ENCODE measurements at regions not wholly inside any gene's neighbourhood (a gene's known extent, or its start where the extent isn't known, plus 50 kb on each side); places are given as distances from the start of the nearest gene placed in this dataset.

DNA sequence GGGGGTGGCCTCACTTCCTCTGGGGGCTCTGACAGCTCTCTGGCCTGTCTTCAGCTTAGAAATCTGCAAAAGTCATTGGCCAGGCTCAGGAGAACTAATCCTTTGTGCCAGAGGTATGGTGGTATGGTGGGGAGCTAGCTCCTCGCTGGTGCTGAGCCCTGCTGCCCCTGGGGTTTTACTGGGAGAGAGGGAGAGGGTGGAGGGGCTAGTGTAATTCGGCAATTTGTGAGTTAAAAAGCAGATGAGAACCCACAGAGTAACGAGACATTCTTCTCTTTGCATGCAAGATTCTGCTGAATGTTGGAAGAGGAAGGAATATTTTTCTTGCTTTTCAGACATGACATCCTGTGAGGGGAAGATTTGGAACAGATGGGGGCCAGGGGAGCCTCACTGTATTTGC lies 65.5 kb upstream of the SPRY4 start:
- 22% methylated on average over 3 of the region's 3 CpGs for WGBS
- H3K9ac ChIP-seq (ENCODE audit: low read depth, low read length): peak overlapping the region; percentile 11; the same call in 1 of the 2 replicates
- no peak overlapping the region for H3K4me3 ChIP-seq (ENCODE audit: low read length)
- 0 out of 2 replicates have a peak, but pooled peaks cover 3% of the 10 kb centered on the region for H3K9me3 ChIP-seq (ENCODE audit: insufficient read depth, low read depth, low read length)
- H3K36me3 ChIP-seq (ENCODE audit: insufficient read depth, low read length): no peaks in the 10 kb centered on the region
- H3K27me3 ChIP-seq (ENCODE audit: insufficient read depth, low read length): no peaks in the 10 kb centered on the region
- H3K4me1 ChIP-seq (ENCODE audit: insufficient read depth, low read length): peaks cover 27% of the 10 kb centered on the region
- peak overlapping the region; percentile 37 for H3K27ac ChIP-seq (ENCODE audit: low read depth, low read length)

DNA sequence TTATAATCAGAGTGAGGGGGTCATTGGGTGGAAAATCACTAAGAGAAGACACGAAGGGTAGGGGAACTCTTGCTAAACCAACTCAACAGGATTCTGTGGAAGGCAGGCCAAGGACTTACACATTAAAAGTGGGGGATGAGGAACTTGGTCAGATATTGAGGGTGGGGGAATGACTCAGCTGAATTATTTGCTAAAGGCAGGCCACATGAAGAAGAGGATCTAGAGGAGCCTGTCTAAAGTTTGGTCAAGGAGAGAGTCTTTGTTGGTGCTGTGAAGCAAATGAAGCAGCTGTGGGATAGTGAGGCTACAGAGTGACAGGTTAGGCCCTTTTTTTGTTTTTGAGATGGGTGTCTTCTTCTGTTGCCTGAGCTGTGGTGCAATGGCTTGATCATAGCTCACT lies 63.9 kb upstream of the SPRY4 start:
- no peaks in the 10 kb centered on the region for H3K36me3 ChIP-seq (ENCODE audit: insufficient read depth, low read length)
- H3K27me3 ChIP-seq (ENCODE audit: insufficient read depth, low read length): no peaks in the 10 kb centered on the region
- peaks cover 27% of the 10 kb centered on the region for H3K4me1 ChIP-seq (ENCODE audit: insufficient read depth, low read length)
- H3K9ac ChIP-seq (ENCODE audit: low read depth, low read length): no peak overlapping the region
- H3K27ac ChIP-seq (ENCODE audit: low read depth, low read length): no peak overlapping the region
- no peaks in the 10 kb centered on the region for H3K9me3 ChIP-seq (ENCODE audit: insufficient read depth, low read depth, low read length)
- 79% methylated on average over 1 of the region's 1 CpG for WGBS
- H3K4me3 ChIP-seq (ENCODE audit: low read length): no peak overlapping the region

DNA sequence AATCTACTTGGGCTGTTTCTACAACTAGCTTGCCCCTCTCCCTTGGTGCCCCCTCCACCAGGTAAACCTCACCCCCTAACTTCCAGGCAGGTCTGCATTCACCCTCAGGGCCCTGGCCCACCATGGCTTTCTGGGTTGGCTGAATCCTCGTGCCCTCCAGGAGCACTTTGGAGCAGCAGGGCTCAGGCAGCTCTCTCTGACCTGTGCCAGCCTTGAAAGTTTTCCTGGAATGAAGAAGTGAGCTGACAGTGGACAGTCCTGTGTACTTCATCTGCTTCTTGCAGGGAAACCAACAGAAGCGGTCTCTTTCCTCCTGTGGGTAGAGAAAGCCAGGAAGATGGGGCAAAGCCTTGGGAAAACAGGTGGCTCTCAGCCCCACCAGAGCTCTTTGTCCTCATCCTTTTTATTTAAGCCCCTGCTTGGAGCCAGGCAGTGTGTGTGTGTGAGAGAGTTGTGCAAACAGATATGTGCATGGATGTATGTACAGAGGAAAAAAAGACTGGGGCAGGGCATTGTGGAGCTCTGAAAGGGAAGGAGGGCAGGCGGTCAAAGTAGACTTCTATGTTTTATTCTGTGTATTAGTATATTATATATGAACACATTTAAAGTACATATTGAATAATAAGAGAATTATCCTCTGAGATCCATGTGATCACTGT lies 62.3 kb upstream of the SPRY4 start:
- no peaks in the 10 kb centered on the region for H3K36me3 ChIP-seq (ENCODE audit: insufficient read depth, low read length)
- H3K9me3 ChIP-seq (ENCODE audit: insufficient read depth, low read depth, low read length): no peaks in the 10 kb centered on the region
- H3K4me1 ChIP-seq (ENCODE audit: insufficient read depth, low read length): peaks cover 27% of the 10 kb centered on the region
- WGBS: 94% methylated on average over 3 of the region's 3 CpGs
- no peak overlapping the region for H3K9ac ChIP-seq (ENCODE audit: low read depth, low read length)
- H3K4me3 ChIP-seq (ENCODE audit: low read length): no peak overlapping the region
- no peak overlapping the region for H3K27ac ChIP-seq (ENCODE audit: low read depth, low read length)
- H3K27me3 ChIP-seq (ENCODE audit: insufficient read depth, low read length): no peaks in the 10 kb centered on the region

DNA sequence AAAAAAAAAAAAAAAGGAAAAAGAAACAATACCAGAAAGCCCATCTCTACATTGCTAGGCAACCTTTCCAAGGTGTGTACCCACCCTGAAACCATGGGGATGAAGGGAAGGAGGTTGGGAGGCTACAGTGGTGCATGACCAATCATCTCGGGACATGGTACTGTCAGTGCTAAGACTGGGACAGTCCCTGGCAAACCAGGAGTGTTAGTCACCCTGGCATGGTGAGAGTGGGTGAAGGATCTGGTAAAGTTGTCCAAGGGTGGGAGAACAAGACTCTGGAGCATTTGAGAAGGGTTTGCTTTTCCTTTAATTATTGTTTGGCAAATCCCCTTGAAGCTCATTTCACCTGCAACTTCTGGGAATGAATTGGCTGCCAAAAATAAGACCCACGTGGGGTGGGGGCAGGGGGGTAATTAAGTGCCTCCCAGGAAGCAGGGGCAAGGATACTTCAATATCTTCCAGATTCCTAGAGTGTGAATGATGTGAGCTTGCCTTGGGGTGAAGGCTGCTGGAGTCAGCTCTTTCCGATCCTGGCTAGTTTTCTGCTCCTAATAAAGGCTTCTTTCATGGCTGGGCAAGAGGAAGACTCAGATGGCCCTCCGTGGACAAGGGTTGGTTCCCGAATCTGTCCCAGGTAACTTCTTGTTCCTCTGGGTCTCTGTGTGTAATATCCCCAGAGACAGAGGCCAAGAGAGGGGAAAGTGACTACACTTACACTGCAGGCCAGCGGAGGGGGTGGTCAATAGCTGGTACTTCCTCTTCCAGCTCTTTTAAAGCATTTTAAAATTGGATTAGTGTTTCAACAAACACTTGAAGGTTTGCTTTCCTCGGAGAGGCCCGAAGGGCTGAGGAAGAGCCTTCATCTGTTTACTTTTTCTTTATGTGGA lies 61.6 kb upstream of the SPRY4 start:
- H3K4me1 ChIP-seq (ENCODE audit: insufficient read depth, low read length): peaks cover 27% of the 10 kb centered on the region
- H3K27me3 ChIP-seq (ENCODE audit: insufficient read depth, low read length): no peaks in the 10 kb centered on the region
- H3K9ac ChIP-seq (ENCODE audit: low read depth, low read length): no peak overlapping the region
- H3K36me3 ChIP-seq (ENCODE audit: insufficient read depth, low read length): no peaks in the 10 kb centered on the region
- 68% methylated on average over 8 of the region's 8 CpGs for WGBS
- no peaks in the 10 kb centered on the region for H3K9me3 ChIP-seq (ENCODE audit: insufficient read depth, low read depth, low read length)
- H3K4me3 ChIP-seq (ENCODE audit: low read length): no peak overlapping the region
- H3K27ac ChIP-seq (ENCODE audit: low read depth, low read length): no peak overlapping the region

DNA sequence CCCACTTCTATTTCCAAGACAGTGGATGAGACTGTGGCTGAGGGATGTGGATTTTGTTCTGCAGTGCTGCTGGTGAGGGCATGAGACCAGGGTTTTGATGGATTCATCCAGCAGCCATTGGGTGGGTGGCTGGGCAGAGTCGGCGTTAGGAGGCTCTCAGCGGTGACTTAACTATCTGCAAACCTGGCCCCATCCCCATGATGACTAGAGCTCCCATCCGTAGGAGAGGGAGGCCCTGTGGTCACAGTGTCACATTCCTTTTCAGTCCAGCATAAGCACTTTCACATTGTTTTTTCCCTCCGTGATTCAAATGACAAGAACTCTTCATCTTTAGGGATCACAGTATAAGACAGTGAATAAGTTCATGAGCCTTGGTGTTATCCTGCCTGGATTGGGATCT lies 60.4 kb upstream of the SPRY4 start:
- Histone ChIP-seq H3K9ac (ENCODE audit: low read depth, low read length) (no peak overlapping the region), H3K27me3 (ENCODE audit: insufficient read depth, low read length) (no peaks in the 10 kb centered on the region), H3K36me3 (ENCODE audit: insufficient read depth, low read length) (no peaks in the 10 kb centered on the region), H3K9me3 (ENCODE audit: insufficient read depth, low read depth, low read length) (no peaks in the 10 kb centered on the region), H3K27ac (ENCODE audit: low read depth, low read length) (no peak overlapping the region), H3K4me1 (ENCODE audit: insufficient read depth, low read length) (peaks cover 15% of the 10 kb centered on the region), H3K4me3 (ENCODE audit: low read length) (no peak overlapping the region)
- WGBS: 81% methylated on average over 5 of the region's 5 CpGs

DNA sequence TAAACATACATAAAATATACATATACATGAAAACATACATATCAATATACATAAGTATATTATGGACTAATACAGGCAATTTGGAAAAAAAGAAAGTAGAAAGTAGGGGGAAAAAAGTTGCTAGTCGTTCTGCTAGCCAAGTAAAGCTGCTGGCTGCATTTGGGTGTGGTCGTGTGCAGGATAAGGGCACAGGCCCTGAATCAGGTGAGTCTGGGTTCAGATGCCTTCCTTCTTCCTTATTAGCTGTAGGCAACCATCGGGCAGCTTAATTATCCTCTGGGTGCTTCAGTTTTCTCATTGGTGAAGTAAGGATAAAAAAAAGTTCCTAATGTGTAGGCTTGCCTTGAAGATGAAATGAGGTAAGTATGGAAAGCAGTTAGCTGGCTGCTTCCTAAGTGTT lies 59.2 kb upstream of the SPRY4 start:
- Histone ChIP-seq H3K4me1 (ENCODE audit: insufficient read depth, low read length) (peaks cover 7% of the 10 kb centered on the region), H3K36me3 (ENCODE audit: insufficient read depth, low read length) (no peaks in the 10 kb centered on the region)
- WGBS: 87% methylated on average over 3 of the region's 3 CpGs

DNA sequence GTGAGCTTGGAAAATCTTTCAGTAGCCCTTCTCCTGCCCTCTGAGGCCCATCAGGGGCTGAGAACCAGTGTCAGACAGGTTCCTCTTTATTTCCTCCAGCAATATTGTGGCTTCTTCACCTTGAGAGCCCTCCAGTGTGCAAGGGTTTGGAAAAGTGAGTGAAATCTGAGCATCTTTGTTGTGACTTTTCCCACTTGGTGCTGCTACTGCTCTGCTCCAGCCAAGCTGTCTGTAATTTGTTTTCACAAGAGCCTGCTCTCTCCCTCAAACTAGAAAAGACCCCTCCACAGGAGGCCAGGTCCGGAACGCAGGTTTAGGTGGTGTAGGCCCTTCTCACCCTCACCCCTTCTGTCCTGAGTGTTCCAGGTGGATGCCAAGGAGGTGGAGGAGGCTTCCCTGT lies 57.4 kb upstream of the SPRY4 start:
- Histone ChIP-seq H3K27me3 (ENCODE audit: insufficient read depth, low read length) (no peaks in the 10 kb centered on the region), H3K4me1 (ENCODE audit: insufficient read depth, low read length) (peaks cover 7% of the 10 kb centered on the region), H3K9me3 (ENCODE audit: insufficient read depth, low read depth, low read length) (no peaks in the 10 kb centered on the region), H3K27ac (ENCODE audit: low read depth, low read length) (no peak overlapping the region), H3K9ac (ENCODE audit: low read depth, low read length) (no peak overlapping the region), H3K36me3 (ENCODE audit: insufficient read depth, low read length) (no peaks in the 10 kb centered on the region), H3K4me3 (ENCODE audit: low read length) (no peak overlapping the region)
- 76% methylated on average over 2 of the region's 2 CpGs for WGBS

More for the DNA sequence above, 59.2 kb upstream of the SPRY4 start:
- H3K4me3 ChIP-seq (ENCODE audit: low read length): no peak overlapping the region
- H3K9ac ChIP-seq (ENCODE audit: low read depth, low read length): no peak overlapping the region
- no peak overlapping the region for H3K27ac ChIP-seq (ENCODE audit: low read depth, low read length)
- no peaks in the 10 kb centered on the region for H3K27me3 ChIP-seq (ENCODE audit: insufficient read depth, low read length)
- no peaks in the 10 kb centered on the region for H3K9me3 ChIP-seq (ENCODE audit: insufficient read depth, low read depth, low read length)

DNA sequence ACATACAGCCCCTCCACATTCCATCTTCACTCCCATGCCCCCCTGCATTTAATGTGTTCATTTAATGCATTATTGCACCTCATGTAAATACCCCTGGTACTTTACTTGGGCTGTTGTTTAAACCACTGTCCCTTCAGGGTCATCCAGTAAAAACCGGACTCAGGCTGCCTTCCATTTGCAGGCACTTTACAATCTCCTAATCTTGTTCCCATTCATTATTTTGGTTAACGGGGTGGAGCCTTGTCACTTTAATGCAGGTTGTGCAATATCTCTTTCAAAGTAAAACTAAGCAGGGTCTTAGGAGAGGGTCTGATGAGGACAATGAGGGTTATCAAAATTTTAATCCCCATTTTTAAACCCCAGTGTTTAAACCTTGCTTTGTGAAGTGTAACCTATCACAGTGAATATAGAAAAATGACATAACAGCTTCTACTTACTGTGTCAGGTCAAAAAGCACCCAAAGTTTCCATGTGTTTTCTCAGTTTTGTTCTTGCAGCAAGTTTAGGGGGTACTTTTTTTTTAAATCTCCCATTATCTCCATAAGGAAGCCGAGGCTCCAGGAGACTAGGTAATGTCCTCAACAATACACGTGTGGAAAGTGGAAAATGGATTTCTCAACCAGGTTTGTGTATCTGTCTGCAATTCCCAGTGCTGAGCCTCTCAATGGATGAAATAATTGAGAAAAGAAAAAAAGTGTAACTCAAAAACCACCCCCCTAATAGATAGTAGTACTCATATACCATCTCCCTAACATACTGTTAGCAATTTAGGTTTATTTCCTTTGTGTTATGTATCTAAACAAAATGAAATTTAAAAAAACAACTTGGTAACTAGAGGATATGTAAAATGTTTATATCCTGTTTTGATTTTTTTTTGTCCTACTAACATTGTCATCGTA lies 54.2 kb upstream of the SPRY4 start:
- H3K9ac ChIP-seq (ENCODE audit: low read depth, low read length): no peak overlapping the region
- H3K27me3 ChIP-seq (ENCODE audit: insufficient read depth, low read length): no peaks in the 10 kb centered on the region
- H3K27ac ChIP-seq (ENCODE audit: low read depth, low read length): no peak overlapping the region
- H3K4me1 ChIP-seq (ENCODE audit: insufficient read depth, low read length): no peaks in the 10 kb centered on the region; the same call in 1 of the 2 replicates
- no peak overlapping the region for H3K4me3 ChIP-seq (ENCODE audit: low read length)
- no peaks in the 10 kb centered on the region for H3K9me3 ChIP-seq (ENCODE audit: insufficient read depth, low read depth, low read length)
- WGBS: 80% methylated on average over 4 of the region's 5 CpGs
- no peaks in the 10 kb centered on the region for H3K36me3 ChIP-seq (ENCODE audit: insufficient read depth, low read length)

DNA sequence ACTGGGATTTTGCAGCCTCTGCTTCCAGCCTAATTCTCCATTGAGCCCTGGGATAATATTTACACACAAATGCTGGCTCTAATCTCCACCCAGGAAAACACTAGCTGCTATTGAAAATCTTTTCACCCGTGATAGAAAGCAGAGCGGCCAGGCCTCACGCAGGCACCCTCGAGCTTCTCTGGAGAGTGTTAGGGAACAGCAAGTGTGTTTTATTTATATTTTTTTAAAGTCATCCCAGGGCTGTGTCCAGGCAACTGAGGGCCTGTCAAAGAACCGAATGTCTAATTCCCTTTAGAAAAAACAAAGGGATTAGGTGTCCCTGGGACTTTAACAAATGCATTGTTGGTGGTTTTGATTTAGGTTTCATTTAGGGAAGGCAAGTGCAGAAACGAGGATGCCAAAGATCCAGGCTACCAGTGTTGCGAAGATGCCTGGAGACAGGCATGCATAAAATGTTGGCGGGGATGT lies 51.2 kb upstream of the SPRY4 start:
- H3K27me3 ChIP-seq (ENCODE audit: insufficient read depth, low read length): no peaks in the 10 kb centered on the region
- no peak overlapping the region for H3K4me3 ChIP-seq (ENCODE audit: low read length)
- no peaks in the 10 kb centered on the region; the same call in 1 of the 2 replicates for H3K4me1 ChIP-seq (ENCODE audit: insufficient read depth, low read length)
- H3K9me3 ChIP-seq (ENCODE audit: insufficient read depth, low read depth, low read length): no peaks in the 10 kb centered on the region
- no peak overlapping the region for H3K9ac ChIP-seq (ENCODE audit: low read depth, low read length)
- no peak overlapping the region for H3K27ac ChIP-seq (ENCODE audit: low read depth, low read length)
- 82% methylated on average over 8 of the region's 8 CpGs for WGBS
- no peaks in the 10 kb centered on the region for H3K36me3 ChIP-seq (ENCODE audit: insufficient read depth, low read length)
